D341Med (cell line): ENCODE measurements at regions not wholly inside any gene's neighbourhood (a gene's known extent, or its start where the extent isn't known, plus 50 kb on each side); places are given as distances from the start of the nearest gene placed in this dataset.

Source experiments
- DNase-seq: peaks from one replicate; pipeline ENCODE4 v3.0.0; 2012; ENCODE audit warnings: low spot score

- no peak for DNase-seq
These were observed 308.2 kb downstream of the ANXA1 start for GRCh38 chr9:73459817-73460216.

- no peak for DNase-seq
These were observed 317.1 kb downstream of the ANXA1 start for GRCh38 chr9:73468716-73469115.

DNA sequence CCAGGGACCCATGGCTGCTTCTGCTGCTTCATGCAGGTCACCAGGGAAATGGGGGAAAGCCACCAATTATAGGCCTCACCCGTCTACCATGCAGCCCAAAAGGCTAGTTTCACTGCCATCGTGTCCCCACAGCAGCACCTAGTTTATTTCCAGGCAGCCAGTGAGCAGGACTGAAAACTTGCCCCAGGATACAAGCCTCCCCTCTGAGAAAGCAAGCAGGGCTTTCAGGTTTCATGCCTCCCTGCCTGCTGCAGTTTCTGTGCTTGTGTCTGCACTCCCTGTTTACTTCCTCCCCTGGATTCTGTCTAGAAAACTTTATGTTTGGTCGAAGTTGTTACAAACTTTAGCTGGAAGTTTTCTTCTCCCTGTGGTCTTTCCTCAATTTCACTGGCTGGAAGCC lies 319.1 kb downstream of the ANXA1 start:
- DNase-seq = no peak

GRCh38 chr9:73474002-73474600 lies 322.4 kb downstream of the ANXA1 start:
- no peak for DNase-seq

DNA sequence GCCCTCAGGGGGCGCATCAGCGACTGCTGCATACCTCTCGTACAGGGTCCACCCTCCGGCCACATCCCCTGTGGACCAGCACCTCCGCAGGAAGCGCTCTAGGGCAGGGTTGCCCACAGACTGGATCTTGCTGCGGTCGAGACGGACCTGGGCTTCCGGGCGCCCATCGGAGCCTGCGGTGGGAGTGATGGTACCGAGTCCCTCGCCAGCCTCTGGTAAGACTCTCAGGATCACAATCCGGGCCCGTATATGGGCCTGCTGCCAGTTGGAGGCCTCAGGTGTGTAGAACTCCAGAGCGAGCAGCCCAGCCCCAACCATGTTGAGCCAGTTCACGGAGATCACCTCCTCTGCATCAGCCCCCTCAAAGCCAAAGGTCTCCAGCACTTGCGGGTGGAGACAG lies 323.0 kb downstream of the ANXA1 start:
- DNase-seq = no peak

DNA sequence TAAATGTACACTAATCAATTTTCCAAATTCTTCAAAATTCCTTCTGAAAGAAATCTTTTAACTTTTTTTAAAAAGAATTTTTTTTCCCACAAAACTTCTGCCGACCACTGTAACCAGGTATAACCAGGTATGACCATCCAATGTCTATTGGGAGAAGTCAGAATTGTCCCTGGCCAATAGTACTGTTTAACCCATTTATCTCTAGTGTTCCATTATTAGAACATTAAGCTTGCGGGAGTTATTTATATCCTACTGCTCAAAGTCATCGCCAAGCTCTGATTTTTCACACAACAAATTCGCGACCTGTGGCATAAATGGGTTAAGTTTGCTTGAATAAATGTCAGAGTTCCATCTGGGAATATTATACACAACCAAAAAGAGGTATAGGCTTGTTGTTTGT lies 343.2 kb downstream of the ANXA1 start:
- DNase-seq = no peak

GRCh38 chr9:73497796-73498195 lies 346.1 kb downstream of the ANXA1 start:
- no peak for DNase-seq

GRCh38 chr9:73515216-73515615 lies 363.6 kb downstream of the ANXA1 start:
- DNase-seq = no peak

DNA sequence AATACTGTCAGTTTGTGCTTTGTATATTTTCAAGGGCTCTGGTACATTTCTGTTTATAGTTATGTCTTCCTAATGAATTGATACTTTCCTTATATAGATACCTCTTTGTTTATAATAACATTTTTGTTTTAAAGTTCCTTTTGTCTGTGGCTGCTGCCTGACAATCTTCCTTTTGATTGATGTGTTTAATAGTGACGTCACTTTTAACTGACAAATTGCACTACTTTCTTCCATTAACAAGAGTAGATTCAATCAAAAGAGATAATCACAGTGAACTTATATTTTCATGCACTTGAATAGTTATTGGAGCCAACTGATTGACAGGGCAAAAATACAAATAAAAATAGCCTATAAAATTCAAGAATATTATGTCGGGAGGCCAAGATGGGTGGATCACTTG lies 371.7 kb downstream of the ANXA1 start:
- DNase-seq = no peak

DNA sequence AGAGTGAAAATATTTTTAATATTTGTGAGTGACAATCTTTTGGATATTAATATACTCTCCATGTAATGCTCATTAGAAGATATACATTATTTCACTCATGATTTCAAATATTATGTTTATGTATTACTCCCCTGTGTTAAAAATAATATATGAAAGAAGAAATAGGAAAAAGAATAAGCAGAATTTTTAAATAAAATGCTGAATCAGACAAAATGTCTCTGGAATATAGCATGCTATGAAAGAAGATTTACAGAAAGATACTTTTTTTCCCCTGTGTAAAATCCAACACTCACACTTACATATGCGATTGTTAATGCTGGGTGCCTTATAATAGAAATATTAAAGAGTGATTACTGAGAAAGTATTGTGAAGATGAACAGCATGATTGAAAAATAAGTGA lies 373.7 kb downstream of the ANXA1 start:
- DNase-seq = no peak

- no peak for DNase-seq
These were observed 375.9 kb downstream of the ANXA1 start for GRCh38 chr9:73527521-73527920.

DNA sequence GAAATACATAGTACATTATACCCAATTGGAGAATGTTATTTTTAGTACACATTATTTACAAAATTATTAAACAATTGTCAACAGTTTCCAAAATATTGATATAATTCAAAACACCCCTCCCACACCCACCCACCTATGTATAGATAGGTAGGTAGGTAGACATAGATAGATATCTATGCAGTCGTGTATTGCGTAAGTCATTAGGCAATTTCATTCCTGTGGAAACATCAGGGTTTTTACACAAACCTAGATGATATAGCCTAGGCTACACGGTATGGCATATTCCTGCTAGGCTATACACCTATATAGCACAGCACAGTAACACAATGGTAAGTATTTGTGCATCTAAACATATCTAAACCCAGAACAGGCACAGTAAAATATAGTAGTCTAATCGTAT lies 377.3 kb downstream of the ANXA1 start:
- no peak for DNase-seq

DNA sequence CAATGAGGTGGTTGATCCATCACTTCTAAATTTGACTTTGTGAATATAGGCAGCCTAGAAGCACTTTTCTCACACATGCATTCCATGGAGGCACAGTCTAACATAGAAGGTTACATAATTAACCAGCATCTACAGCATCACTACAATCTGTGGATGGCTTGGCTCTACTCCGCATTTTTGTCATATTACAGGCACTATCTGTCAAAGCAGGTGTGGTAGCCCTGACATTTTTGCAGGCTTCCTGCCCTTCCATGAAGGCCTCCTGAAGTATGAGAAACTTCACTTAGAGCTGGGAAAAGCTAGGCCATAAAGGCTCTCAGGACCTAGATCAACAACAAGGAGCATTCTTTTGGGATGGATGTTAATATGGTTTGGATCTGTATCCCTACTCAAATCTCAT lies 378.0 kb downstream of the ANXA1 start:
- no peak for DNase-seq

- no peak for DNase-seq
These were observed 379.4 kb downstream of the ANXA1 start for GRCh38 chr9:73531051-73531532.

- no peak for DNase-seq
These were observed 380.0 kb downstream of the ANXA1 start for GRCh38 chr9:73531658-73532057.

GRCh38 chr9:73532985-73533384 lies 381.3 kb downstream of the ANXA1 start:
- DNase-seq = no peak

DNA sequence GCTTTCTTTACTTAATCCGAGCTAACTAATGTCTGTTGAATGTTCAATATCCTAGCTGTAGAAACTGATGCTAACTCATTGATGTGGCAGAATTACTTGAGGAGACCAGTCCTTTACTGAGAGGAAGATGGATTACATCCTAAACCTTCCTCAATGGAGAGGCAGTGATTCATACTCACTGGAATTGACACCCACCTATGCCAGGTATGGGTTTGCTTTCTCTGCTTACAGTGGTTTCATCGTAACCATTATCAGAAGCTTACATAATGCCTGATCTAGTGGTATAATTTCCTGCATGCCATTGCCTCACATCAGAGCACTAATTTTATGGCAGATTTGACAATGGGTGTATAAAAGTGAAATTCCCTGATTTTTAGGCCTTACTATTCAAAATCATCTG lies 384.7 kb downstream of the ANXA1 start:
- no peak for DNase-seq

DNA sequence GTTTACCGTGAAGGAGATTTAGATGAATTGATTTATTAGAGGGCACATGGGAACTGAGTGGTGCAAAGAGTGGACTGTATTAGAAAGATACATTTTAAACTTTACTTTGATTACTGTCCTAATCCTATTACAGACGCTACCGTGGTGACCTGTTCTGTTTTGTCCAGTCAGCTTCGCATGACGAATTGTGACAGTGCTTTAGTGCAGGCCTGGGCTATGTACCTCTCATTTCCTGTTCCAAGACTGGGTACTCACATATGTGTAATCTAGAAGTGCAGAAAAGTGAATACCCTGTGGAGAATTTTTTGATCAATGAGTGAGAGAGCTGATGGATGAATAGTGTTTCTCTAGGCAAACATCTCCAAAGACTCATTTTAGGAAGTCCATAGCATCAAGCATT lies 385.9 kb downstream of the ANXA1 start:
- DNase-seq = no peak

DNA sequence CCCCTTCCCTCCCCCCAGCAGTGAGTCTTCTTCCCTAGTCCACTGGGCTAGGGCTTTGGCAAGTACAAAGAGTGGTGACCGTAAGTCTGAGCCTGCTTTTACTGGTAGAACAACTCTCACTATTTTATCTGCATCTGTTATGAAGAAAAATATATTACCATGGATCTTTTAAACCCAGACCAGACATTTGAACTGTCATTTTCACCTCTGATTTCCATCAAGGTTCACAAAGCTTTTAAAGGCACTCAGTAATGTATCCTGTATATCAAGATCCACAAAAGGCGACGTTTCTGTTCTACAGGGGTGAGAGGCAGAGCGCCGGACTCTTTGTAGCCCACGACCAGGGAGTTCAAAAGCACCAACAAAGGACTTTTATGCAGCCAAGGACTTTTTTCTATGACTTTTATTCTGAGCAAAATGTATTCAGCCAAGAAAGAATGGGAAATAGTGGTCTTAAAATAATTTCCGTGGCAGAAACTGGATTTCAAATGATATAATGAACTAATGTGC lies 388.3 kb downstream of the ANXA1 start:
- DNase-seq = no peak

- DNase-seq = no peak
These were observed 390.3 kb downstream of the ANXA1 start for GRCh38 chr9:73541923-73542322.

GRCh38 chr9:73543727-73544126 lies 392.1 kb downstream of the ANXA1 start:
- no peak for DNase-seq

DNA sequence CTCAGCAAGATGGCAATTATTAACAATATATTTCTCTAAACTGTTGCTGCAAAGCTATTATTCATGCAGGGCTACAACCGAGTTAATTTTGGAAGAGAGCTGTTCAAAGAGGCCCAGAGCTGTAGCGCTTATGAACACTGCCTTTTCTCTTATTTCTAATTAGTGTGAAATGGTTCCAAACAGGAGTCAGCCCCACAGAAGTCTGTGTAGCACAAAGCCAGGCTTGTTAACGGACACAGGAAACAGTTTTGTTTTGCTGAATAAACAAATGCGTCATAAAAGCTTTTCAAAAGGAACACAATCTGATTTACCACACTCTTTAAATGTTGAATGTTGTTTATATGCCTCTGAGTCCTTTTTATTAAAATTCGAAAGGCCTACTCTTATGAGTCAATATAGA lies 396.5 kb downstream of the ANXA1 start:
- DNase-seq = no peak

DNA sequence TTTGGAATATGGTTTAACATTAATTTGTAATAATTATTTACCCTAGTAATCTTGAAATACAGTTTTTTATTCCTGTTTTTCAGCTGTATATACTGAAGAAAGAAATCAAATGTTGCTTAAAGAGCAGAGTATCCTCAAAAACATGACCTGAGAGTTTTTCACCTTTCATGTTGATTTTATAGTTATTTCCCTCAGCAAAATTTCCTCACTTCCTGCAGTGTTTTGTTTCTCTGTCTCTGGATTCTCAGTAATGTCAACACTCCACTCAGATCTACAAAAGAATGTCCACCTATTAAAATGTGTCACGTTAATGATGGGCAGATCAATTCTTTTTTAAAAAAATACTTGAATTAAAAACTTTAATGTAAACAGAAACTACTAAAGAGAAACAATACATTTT lies 398.3 kb downstream of the ANXA1 start:
- DNase-seq = no peak

DNA sequence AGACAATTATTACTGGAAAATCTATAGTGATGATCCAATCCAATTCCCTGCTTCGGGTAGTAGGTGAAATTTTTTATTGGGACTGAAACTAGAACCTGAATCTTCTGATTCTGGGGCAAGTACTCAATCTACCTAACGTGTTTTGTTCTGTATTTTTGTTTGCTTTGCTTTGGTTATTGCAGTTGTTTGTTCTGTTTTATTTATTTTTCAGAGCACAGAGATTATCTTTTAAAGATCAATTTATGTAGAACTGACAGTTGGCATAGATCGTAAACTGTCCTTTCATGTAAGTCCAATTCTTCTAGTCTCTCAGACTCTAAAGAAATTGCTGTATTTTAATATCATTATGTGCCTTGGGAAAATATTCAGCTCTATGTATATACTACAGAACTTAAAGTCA lies 401.6 kb downstream of the ANXA1 start:
- DNase-seq = no peak

- DNase-seq = no peak
These were observed 406.8 kb downstream of the ANXA1 start for GRCh38 chr9:73558471-73558870.
